Keratinocyte (primary cell): ENCODE measurements at regions not wholly inside any gene's neighbourhood (a gene's known extent, or its start where the extent isn't known, plus 50 kb on each side); places are given as distances from the start of the nearest gene placed in this dataset.

Experiments used
- DNase-seq: peaks from one replicate; pipeline ENCODE4 v3.0.0-alpha.2; 2011; ENCODE audit warnings: low read depth, missing footprints, low spot score
- FAIRE-seq: peaks from 2 replicates; lab custom pipeline; 2011; peaks lifted over from hg19 to GRCh38; lab: Jason Lieb, UNC
- H2AFZ ChIP-seq: 2 replicates; pipeline ENCODE4 v1.6.0; 2012; ENCODE audit warnings: low read length, control low read depth, inconsistent platforms; ENCODE audit not compliant: control insufficient read depth
- H3K27ac ChIP-seq: 2 replicates; pipeline ENCODE4 v1.5.1; 2011; ENCODE audit warnings: low read length; ENCODE audit not compliant: control insufficient read depth, insufficient read depth
- H3K27me3 ChIP-seq: 3 replicates; pipeline ENCODE4 v1.6.0; 2011; ENCODE audit warnings: low read length; ENCODE audit not compliant: control insufficient read depth, insufficient read depth; ENCODE audit errors: extremely low read depth
- H3K36me3 ChIP-seq, 2 experiments: 2 replicates in 1 of 2; 3 replicates in 1 of 2; pipeline ENCODE4 v1.5.1; 2011; ENCODE audit warnings: low read length in 2 of 2, mild to moderate bottlenecking in 1 of 2; ENCODE audit not compliant: control insufficient read depth in 2 of 2, insufficient read depth in 2 of 2; ENCODE audit errors: extremely low read depth in 1 of 2
- H3K4me1 ChIP-seq: 3 replicates; pipeline ENCODE4 v1.5.1; 2011; ENCODE audit warnings: low read length; ENCODE audit not compliant: control insufficient read depth, insufficient read depth; ENCODE audit errors: extremely low read depth
- H3K4me2 ChIP-seq: 3 replicates; pipeline ENCODE4 v1.6.0; 2011; ENCODE audit warnings: low read depth, low read length; ENCODE audit not compliant: control insufficient read depth, insufficient read depth; ENCODE audit errors: extremely low read depth
- H3K4me3 ChIP-seq, 3 experiments: fragments of 200-600 bp in 1 of 3; sonication (generic) in 1 of 3; 2 replicates in 2 of 3; 3 replicates in 1 of 3; pipeline ENCODE4 v1.5.1; 2011 to 2016; ENCODE audit warnings: low read length in 3 of 3, mild to moderate bottlenecking in 3 of 3, control low read depth in 2 of 3, inconsistent platforms in 1 of 3, low read depth in 1 of 3, mixed read lengths in 1 of 3, mixed run types in 1 of 3, moderate library complexity in 1 of 3; ENCODE audit not compliant: control insufficient read depth in 2 of 3, insufficient read depth in 2 of 3; ENCODE audit errors: extremely low read depth in 1 of 3
- H3K79me2 ChIP-seq: 2 replicates; pipeline ENCODE4 v1.6.0; 2012; ENCODE audit warnings: low read length; ENCODE audit not compliant: control insufficient read depth, insufficient read depth
- H3K9ac ChIP-seq: 3 replicates; pipeline ENCODE4 v1.6.0; 2011; ENCODE audit warnings: low read length; ENCODE audit not compliant: control insufficient read depth, insufficient read depth; ENCODE audit errors: extremely low read depth
- H3K9me1 ChIP-seq: 3 replicates; pipeline ENCODE4 v1.6.0; 2011; ENCODE audit warnings: low read length; ENCODE audit not compliant: control insufficient read depth, insufficient read depth; ENCODE audit errors: extremely low read depth
- H3K9me3 ChIP-seq: 2 replicates; pipeline ENCODE4 v1.5.1; 2012; ENCODE audit warnings: low read depth, low read length; ENCODE audit not compliant: control insufficient read depth
- H4K20me1 ChIP-seq: 3 replicates; pipeline ENCODE4 v1.6.0; 2011; ENCODE audit warnings: low read length; ENCODE audit not compliant: control insufficient read depth, insufficient read depth; ENCODE audit errors: extremely low read depth
- CTCF ChIP-seq, 3 experiments: IDR thresholded peaks in 1 of 3; conservative IDR thresholded peaks in 1 of 3; optimal IDR thresholded peaks in 1 of 3; 2 replicates in 2 of 3; 3 replicates in 1 of 3; pipeline versions ENCODE3 to v1.5.1; 2011; ENCODE audit warnings: low read length in 3 of 3, mild to moderate bottlenecking in 3 of 3, moderate library complexity in 2 of 3, control low read depth in 1 of 3, inconsistent platforms in 1 of 3; ENCODE audit not compliant: insufficient read depth in 2 of 3; ENCODE audit errors: extremely low read depth in 1 of 3
- EZH2 ChIP-seq: IDR thresholded peaks from one replicate; pipeline ENCODE4 v1.6.1; 2012; ENCODE audit warnings: inconsistent platforms, mild to moderate bottlenecking, low read length, moderate library complexity
- dilution Hi-C: fragments of 300-500 bp; cut with MboI; formaldehyde crosslinking; loops from one replicate; pipeline ENCODE4 v1.7.0; 2020; ENCODE audit warnings: low sequenced_read_pairs; ENCODE audit not compliant: extremely low pct_ligation_motif_present

GRCh38 chr9:86751956-86752355 is 195.3 kb downstream of the GAS1 start:
- Histone ChIP-seq H3K4me2 (no peak overlapping the region), H3K79me2 (no peaks in the 10 kb centered on the region), H3K27me3 (no peaks in the 10 kb centered on the region), H4K20me1 (no peaks in the 10 kb centered on the region), H3K9ac (no peak overlapping the region), H3K9me3 (no peaks in the 10 kb centered on the region), H3K4me3 (no peak overlapping the region), H3K9me1 (no peaks in the 10 kb centered on the region), H3K4me1 (peaks cover 18% of the 10 kb centered on the region), H2AFZ (no peak overlapping the region), H3K27ac (no peak overlapping the region), H3K36me3 (no peaks in the 10 kb centered on the region)
- dilution Hi-C loops: no loop called here
- FAIRE-seq (no peak), DNase-seq (no peak)
- TF ChIP-seq EZH2: no peak
- no peak for TF ChIP-seq CTCF (optimal IDR thresholded peaks at IDR 0.05 in 1 of 3, IDR thresholded peaks at IDR 0.05 in 1 of 3, conservative IDR thresholded peaks at IDR 0.05 in 1 of 3; ENCODE audit: extremely low read depth in 1 of 3, insufficient read depth in 2 of 3, low read length in 3 of 3)

- Histone ChIP-seq H3K9me3 (no peaks in the 10 kb centered on the region), H3K27ac (no peak overlapping the region), H3K4me3 (no peak overlapping the region), H2AFZ (no peak overlapping the region), H3K4me1 (peaks cover 18% of the 10 kb centered on the region), H3K9me1 (no peaks in the 10 kb centered on the region), H3K4me2 (no peak overlapping the region), H3K79me2 (no peaks in the 10 kb centered on the region), H3K9ac (no peak overlapping the region), H4K20me1 (no peaks in the 10 kb centered on the region), H3K27me3 (no peaks in the 10 kb centered on the region), H3K36me3 (no peaks in the 10 kb centered on the region)
- no peak for DNase-seq
- TF ChIP-seq CTCF (optimal IDR thresholded peaks at IDR 0.05 in 1 of 3, IDR thresholded peaks at IDR 0.05 in 1 of 3, conservative IDR thresholded peaks at IDR 0.05 in 1 of 3; ENCODE audit: extremely low read depth in 1 of 3, insufficient read depth in 2 of 3, low read length in 3 of 3): no peak
- no peak for TF ChIP-seq EZH2
- FAIRE-seq: no peak
- dilution Hi-C loops: no loop called here
Measured at GRCh38 chr9:86751207-86751606, 196.1 kb downstream of the GAS1 start.
